SHP77 (cell line): ENCODE measurements at regions not wholly inside any gene's neighbourhood (a gene's known extent, or its start where the extent isn't known, plus 50 kb on each side); places are given as distances from the start of the nearest gene placed in this dataset.
"Not testable (repeated sequence)": the region's sequence is repeated elsewhere in the genome, so short reads cannot be mapped to it uniquely, and the experiment has no call there.

Experiments
- DNase-seq, 2 experiments: peaks; one replicate each; lab custom pipeline; 2025; lab: John Stamatoyannopoulos, UW

DNA sequence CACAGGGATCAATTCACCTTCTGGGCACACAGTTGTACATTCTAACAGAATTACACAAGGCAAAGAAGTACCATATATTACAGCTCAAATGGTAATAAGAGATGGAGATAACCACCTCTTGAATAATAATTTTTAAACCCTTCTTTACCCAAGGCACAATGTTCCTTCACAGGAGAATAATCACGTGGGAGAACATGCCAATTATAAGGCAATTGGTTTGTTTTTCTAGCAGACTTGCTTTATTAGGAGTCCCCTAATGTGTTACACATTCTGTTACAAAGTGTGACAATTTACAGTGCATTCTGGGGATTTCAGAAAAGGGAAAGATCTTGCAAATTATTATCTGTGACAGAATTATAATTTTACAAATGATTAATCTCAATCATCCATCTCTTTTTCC, 380.3 kb downstream of the RND3 start:
- no peak for DNase-seq

DNA sequence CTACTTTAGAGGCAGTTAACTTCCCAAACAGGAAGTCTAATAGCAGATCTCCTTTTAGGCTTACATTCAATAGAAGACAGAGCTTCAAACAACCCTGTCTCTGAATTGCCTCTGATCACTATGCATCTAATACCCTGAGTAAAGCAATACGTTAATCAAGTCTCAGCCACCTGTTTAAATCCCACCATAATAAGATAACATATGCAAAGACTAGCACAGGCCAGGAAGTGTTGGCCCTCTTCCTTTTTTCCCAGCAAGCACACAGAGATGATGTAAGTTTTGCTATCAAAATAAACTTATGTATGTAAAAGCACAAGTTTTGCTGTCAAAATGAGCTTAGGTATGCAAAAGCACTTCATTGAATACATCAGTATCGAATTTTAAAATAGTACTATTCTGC, 385.5 kb downstream of the RND3 start:
- DNase-seq = no peak

DNA sequence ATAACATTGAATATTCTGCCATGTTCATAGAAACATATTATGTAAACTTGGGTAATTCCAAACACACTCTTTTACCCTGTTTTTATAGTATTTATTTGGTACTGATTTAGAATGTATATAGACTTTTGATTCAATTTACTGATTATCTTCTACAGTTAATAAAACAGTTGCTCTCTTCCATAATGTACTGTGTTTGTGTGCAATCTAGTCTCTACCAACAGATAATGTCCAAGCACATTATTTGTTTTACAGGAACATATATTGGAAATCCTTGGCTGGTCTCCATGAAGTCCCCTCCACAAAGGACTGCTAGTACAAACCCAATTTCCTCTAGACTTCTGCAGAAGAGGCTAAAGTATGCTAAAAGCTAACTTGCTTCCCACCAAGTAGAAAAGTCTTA, 386.6 kb downstream of the RND3 start:
- DNase-seq = no peak

DNA sequence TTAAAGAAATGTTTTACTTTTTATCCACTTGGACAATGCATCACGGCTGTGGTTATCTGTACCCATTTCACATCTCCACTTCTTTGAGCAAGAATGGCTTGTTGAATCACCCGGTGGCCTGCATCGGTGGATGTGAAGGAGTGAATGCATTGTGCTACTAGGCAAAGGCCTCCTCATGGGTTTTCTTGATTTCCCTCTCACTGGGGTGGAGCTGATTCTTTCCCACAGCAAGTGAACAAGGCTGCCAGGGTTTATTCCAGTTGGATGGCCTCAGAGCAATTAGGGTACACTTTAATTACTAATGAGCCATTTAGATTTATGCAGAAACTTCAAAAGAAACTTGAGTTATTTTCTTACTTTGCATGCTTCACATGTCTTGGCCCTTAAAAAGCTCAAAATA, 387.1 kb downstream of the RND3 start:
- DNase-seq = no peak

DNA sequence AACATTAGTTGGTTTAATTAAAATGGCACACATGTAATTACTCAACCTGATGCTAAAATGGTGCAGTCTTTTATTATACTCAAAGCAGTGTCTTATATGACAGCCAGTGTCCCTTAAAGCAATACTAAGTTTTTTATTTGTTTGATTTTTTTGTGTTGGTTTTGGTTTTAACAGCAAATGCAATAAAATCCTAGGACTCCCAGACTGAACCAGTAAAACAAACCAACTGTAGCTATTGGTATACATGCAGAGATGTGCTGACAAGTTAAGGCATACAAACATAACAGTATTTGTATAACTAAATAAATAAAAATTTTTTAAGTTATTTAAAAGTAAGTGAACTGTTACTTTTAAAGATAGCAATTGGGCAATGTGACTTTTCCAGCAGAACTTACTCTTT, 387.7 kb downstream of the RND3 start:
- DNase-seq = no peak

DNA sequence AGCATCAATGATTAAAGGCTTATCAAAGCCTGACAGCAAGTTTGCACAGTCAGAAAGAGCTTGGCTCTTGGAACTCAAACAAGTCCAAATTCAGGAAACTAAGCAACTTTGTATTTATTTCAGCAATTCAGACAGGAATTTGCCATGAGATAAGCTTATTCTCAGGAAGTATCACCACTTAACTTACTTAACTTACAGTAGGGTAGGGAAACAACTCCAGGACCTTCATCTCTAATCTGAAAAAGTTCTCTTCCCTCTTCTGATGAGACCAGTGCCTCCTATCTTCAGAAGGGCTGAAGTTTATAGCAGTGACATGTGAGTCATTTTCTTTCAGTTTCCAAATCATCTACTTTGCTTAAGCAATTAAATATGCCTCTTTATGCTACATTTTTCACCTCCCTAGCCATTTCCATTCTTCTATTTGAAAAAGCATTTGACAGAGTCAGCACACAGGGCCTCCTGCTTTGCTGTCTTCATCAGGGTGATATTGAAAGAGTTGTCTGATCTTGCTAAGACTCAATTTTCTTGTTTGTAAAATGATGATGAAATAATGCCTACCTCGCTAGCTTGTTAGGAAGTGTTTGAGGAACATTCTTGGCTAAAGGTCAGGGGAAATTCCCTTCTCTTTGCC, 389.5 kb downstream of the RND3 start:
- DNase-seq = no peak

DNA sequence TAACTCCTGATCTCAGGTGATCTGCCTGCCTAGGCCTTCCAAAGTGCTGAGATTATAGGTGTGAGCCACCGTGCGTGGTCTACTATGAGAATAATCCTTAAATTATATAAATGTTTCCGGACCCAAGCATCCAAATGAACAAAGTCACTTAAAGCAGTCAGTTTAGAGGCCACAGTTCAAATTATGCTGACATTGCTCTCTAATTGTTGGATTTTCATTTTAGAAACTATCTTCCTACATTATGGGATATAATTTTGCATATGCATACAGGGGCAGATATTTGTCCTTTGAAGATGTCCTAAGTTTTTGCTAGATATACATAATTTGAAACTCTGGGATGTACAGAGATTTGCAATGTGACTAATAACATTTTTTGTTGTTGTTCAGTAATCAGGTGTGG, 390.1 kb downstream of the RND3 start:
- no peak for DNase-seq

DNA sequence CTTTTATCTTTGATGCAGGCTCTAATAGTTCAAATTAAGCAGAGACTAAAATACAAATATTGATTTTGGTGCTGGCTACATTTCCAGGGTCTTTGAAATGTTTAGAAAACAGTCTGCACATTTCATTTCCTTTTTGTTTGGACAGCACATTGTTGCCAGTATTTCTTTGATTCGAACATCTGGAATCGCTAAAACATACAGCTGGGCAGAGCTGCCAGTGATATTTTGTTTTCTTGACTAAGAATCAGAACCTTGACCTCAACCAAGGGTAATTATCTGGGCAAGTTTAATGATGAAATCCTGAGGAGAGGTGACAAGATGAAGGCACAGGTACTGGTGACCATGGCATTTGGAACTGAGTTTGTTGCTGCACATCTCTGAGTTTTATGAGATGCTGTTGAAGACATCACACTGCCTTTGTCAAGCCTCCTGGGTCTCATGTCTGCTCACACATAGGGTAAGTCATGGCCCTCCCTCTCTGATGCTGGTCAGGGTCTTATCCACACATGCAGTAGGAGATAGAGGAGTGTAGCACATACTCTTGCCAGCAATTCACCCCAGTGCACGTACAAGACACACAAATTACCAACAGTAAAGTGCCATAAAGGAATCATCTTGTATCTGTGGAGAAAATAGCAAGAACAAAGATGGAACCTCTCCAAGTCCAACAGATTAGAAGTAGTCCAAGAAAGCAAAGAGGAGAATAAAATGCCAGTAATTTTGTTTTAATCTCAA, 391.9 kb downstream of the RND3 start:
- DNase-seq = no peak

DNA sequence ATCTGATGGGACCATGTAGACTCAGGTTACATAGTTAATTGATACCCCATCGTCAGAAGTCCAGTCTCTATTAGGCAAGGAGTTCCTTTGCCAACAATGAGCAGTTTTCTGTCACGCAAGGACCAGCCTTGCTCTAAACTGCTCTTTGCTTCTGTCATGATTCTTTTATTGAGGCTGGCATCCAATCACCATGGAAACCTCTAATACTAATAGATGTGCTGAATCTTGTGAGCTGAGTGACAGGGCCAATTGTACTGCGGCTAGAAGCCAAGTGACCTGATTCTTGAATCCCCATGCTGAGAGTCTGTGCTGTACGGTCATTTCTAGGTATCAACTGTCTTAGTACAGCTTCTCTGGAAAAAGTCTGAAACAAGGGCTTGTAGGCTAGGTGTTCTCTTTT, 395.6 kb downstream of the RND3 start:
- no peak for DNase-seq

DNA sequence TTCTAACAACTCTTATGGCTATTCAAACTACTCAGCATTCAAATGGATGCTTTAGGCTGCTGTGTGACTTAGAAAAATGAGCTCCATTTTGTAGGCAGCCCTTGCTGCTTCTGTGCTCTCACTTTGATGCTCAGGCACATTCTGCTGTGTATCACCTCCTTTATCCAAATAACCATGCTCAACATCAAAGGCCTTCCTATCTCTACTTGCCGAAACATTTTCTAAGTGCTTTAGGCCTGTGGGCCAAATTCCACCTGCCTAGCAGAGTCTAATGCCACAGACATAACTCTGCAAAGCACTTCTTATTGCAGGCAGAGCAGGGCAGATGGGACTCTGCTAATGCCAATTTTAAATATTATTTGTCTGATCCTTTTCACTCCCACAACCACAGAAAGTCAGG, 397.4 kb downstream of the RND3 start:
- no peak for DNase-seq

DNA sequence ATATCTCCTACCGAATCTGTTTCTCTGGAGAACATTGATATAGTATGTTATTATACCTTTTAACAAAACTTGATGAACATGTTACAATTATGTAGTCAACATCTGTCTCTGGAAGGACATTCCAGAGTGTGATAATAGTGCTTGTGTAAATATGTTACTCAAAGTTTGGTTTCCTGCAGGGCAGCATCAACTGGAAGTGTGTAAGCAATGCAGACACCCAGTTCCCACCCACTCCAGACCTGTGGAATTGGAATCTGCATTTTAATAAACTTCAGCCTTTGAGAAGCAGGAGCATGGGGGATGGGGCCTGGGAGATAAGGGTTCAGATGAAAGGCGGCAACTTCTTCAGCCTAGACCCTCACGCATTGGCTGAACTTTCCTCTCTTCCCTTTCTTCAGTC, 398.9 kb downstream of the RND3 start:
- DNase-seq = no peak

DNA sequence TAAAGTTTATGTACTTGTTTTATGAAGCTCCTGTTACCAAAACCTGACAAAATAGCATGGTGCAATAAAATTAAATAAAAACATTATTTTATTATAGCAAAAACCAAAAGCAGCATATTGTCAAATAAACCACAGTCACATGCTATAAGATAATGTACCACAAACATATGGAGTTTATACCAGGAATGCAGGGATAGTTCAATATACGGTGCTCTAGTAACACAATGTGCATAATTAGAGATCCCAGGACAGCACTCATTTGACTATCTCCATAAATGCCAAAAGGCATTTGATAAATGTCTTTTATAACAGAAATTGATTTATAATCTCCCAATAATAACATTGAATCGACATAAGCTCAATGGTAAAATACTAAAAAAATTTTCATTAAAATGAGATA, 402.0 kb downstream of the RND3 start:
- DNase-seq = no peak

DNA sequence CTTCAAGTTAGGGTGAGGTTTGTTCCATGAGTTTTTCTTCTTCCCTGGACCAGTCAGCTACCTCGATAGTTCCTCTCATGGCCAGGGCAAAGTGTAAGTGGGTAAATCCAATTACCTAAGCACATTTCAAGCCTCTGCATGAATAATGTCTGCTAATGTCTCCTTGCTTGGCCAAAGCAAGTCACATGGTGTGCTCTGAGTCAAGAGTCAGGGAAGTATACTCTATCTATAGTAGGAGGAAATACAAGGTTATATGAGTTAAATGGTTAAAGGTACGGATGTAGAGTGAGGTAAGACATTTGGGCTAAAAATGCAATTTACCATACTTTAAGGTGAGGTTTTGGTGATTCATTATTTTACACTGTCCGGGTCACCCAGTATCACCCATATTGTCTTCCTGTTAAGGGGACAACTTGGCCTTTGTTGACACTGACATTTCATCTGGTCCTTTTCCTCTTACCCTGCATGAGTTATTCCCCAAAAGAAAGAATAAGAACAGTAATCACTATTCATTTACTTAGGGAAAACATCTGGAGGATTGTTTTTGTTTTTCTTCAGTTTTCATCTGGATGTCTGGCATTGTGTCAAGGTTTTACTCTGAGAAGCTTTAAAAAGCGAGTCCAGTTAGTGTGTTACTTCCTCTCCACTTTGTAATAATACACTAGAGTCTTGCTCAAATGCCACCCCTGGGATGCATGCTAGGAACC, 405.5 kb downstream of the RND3 start:
- DNase-seq = no peak

DNA sequence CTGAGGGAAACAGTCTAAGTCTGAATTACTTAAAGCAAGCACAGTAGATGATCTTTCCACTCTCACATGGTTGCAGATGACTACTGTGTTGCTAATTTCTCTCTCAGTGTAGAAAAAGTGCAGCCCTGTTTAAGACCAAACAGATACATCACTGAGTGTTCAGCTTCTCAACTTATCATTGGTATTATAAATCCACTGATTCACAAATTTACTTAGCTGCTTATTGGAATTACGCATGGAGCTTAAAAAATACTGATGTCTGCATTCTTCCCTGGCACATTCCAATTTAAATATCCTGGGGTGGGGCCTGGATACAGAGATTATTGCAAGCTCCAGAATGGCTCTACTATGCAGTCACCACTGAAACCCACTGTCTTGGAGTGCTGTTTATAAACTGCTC, 411.2 kb downstream of the RND3 start:
- no peak for DNase-seq

DNA sequence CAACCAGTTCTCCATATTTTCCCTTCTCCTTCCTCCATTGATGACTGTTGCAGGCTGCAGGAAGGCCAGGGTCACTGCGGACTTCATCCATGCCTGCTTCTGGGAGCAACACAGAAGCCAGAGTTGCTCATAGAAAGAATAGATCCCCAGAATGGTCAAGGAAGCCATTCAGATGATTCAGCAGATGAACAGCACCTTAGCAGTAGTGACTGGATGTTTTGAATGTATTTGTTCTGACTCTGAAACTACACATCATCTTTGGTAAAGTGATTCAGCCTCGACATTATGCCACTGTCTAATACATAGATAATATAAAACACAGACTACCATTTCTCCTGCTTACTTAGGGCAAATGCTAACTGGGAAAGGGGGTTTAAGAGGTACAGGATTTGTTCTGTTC, 411.6 kb downstream of the RND3 start:
- DNase-seq = no peak

DNA sequence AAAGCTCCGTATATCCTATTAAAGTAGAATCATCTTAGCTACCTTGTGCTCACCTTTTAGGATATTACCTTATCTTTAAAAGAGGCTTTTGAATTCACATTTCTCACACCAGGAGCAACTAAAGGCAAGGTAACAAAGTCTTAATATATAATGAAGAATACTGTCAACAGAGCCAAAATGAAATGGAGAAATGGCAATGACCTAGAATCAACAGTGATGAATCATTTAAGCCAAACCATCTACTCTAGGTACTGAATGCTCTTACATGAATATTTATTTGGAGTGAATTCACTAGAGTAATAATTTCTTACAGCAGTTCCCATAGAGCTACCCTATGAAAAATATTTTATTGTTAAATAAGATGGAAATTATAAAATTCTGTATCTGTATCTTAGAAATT, 421.0 kb downstream of the RND3 start:
- no peak for DNase-seq

DNA sequence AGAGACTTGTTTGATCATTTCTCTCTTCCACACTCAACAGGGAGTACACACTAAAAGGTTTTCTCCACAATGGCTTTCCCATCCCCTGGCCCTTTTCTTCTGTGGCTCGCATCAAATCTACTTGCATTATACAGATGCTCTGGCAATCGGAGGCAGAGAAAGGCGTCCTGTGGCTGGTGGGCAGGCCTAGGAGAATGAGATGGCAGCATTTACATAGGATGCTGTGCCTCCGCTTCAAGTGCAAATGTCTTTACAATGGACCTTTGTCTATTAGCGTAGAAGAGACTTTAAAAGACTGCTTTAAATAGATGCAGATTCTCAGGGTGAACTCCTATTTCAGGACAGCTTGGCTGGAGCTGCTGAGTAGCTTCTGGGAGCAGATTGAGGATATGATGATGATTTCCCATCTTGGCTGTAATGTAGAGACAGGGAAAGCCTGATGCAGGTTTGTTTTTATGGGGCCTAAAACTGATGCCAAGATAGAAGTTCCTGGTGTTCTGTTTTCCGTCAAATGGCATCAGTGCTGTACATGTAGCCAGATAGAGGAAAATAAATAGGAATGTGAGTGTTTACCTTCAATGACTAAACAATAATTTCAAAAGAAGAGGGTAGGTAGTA, 423.4 kb downstream of the RND3 start:
- no peak for DNase-seq

DNA sequence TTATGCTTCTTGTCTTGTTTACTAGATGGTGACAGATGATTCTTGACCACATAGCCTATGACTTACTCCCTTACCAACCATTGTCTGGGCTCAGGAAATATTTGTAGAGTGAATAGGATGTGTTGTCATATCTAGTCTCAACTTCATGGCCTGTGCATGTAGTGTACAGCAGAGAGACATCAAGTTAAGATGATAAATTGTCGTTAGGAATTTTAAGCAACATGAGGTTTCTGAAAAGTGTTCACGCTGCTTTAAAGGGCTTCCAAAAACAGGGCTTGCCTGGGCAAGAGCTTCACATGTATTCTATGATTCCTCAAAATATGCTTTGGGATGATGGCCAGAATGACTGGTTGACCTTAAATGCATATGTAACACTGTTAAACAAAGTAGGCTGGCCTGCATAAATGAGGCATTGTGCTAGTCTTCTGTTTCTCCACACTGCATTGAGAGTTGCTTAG, 424.0 kb downstream of the RND3 start:
- no peak for DNase-seq

DNA sequence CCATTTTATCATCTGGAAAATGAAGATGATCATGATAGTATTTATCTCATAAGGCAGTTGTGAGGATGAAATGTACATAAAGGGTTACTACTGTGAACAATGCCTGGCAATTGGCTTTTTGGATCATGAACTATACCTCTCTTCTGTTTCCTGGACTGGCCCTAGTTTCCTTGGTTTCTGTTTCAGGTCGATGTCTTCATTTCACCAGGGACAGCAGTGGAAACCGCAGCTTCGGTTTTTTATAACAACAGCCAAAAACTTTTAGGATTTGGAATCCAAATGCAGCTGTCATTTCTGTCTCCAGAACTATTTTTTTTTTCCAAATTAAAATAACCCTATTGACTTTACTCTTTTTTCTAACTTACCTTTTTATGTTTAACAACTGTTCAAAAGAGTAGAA, 425.1 kb downstream of the RND3 start:
- DNase-seq = no peak

DNA sequence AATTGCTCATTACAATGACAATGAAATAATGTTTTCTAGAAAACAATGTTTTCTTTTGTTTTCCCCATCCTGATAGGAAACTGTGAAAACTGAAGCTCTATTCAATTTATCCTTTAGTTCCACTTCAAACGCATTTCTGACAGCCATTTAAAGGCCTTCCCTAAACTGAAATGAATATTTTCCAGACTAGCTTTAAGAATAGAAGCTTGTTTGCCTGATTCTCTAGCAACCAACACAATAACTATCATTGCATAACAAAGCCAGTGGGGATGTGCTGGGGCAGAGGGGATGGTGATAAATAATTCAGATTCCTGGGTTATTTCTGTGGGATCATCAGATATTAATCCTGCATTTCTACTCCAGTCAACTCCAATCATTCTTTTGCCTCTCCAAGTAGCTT, 427.1 kb downstream of the RND3 start:
- no peak for DNase-seq

DNA sequence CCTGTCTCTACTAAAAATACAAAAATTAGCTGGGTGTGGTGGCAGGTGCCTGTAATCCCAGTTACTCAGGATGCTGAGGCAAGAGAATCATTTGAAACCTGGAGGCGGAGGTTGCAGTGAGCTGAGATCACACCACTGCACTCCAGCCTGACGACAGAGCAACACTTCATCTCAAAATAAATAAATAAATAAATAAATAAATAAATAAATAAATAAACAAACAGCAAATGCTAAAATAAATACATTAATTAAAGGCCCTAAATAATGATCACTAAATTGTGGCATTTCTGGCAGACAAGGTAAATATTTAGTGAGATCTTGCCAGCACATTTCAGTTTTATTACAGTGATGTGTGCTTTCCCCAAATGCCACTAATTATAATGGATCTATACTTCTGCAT, 427.8 kb downstream of the RND3 start:
- DNase-seq = not testable (repeated sequence)

DNA sequence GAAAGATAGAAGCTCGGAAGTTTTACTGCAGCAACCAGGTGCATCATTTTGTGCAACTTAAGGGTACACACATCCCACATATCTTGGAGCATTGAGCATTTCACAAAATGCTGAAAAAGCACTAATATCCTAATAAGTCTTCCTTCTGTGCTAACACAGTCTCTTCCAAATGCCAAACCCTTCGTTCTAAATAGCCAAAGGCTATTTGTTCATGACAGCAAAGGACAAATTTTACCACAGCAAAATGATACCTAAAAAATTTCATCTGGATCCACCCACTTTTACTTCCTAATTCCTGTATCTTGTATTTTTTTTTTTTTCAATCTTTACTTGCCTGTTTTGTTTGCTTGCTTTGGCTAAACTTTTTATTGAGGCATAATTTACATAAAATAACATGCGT, 435.0 kb downstream of the RND3 start:
- no peak for DNase-seq

DNA sequence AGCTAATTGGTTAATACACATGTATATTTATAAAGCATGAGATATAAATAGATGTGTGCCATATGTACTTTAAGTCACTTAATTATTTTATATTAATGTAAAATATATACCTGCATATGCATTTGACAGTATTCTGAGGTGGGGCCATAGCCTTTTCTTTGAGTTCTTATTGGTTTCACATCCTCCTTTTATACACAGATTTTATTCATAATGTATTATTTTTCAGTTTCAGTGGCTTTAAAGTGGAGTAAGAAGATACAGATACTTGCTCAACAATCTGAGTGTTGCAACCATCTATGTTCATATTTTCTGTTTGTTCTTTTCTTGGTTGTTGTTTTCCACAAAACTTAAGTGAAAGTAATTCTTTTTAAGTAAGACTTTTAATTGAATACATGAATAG, 436.5 kb downstream of the RND3 start:
- no peak for DNase-seq
